Testis (tissue), 2 donors: ENCODE measurements at regions not wholly inside any gene's neighbourhood (a gene's known extent, or its start where the extent isn't known, plus 50 kb on each side); places are given as distances from the start of the nearest gene placed in this dataset.

Experiments
- POLR2A ChIP-seq: fragments of 450-650 bp; IDR thresholded peaks from one replicate; pipeline ENCODE4 v1.6.1; 2017; ENCODE audit warnings: antibody characterized with exemption, mild to moderate bottlenecking, moderate library complexity
- TF ChIP-seq, protein P1 (sequence below), 3 experiments: fragments of 450-650 bp in 2 of 3; fragments of 200-600 bp in 1 of 3; sonication (generic) in 1 of 3; IDR thresholded peaks; one replicate each; pipeline ENCODE4 v1.5.1; 2016 to 2019; ENCODE audit warnings: antibody characterized with exemption in 3 of 3, mild to moderate bottlenecking in 2 of 3, moderate library complexity in 1 of 3

DNA sequence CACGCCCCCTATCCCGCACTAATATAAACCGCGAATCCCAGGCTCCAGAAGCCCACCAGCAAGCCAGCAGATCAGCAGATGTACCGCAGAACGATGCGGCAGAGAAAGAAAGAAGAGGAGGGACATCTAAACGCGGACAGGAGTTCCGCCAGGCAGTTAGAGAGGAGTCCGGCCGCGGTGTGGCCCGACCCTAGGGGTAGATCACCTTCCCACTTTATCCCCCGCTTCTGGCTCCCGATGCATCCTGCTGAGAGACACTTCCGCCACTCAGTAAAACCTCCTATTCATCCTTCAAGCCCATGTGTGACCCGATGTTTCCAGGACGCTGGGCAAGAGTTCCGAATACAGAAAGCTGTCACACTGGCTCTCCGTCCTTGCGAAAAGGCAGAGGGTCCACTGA lies 1046.8 kb downstream of the SLITRK5 start:
- TF ChIP-seq POLR2A = no peak
- TF ChIP-seq, protein P1, sequence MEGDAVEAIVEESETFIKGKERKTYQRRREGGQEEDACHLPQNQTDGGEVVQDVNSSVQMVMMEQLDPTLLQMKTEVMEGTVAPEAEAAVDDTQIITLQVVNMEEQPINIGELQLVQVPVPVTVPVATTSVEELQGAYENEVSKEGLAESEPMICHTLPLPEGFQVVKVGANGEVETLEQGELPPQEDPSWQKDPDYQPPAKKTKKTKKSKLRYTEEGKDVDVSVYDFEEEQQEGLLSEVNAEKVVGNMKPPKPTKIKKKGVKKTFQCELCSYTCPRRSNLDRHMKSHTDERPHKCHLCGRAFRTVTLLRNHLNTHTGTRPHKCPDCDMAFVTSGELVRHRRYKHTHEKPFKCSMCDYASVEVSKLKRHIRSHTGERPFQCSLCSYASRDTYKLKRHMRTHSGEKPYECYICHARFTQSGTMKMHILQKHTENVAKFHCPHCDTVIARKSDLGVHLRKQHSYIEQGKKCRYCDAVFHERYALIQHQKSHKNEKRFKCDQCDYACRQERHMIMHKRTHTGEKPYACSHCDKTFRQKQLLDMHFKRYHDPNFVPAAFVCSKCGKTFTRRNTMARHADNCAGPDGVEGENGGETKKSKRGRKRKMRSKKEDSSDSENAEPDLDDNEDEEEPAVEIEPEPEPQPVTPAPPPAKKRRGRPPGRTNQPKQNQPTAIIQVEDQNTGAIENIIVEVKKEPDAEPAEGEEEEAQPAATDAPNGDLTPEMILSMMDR (IDR thresholded peaks at IDR 0.05) = no peak
